Activated CD4-positive, alpha-beta T cell treated with anti-CD3 and anti-CD28 coated beads, Interleukin-2, amount 50 U/mL, for 16 hours (primary cell): ENCODE measurements at regions not wholly inside any gene's neighbourhood (a gene's known extent, or its start where the extent isn't known, plus 50 kb on each side); places are given as distances from the start of the nearest gene placed in this dataset.
"Not testable (repeated sequence)": the region's sequence is repeated elsewhere in the genome, so short reads cannot be mapped to it uniquely, and the experiment has no call there.

Experiments used
- DNase-seq: peaks from one replicate; pipeline ENCODE4 v3.0.0-alpha.2; 2020

- DNase-seq: no peak
Observed at GRCh38 chr17:16870253-16871245, 101.4 kb downstream of the TNFRSF13B start.

- DNase-seq: not testable (repeated sequence)
Observed at GRCh38 chr17:16869531-16870252, 102.2 kb downstream of the TNFRSF13B start.

DNA sequence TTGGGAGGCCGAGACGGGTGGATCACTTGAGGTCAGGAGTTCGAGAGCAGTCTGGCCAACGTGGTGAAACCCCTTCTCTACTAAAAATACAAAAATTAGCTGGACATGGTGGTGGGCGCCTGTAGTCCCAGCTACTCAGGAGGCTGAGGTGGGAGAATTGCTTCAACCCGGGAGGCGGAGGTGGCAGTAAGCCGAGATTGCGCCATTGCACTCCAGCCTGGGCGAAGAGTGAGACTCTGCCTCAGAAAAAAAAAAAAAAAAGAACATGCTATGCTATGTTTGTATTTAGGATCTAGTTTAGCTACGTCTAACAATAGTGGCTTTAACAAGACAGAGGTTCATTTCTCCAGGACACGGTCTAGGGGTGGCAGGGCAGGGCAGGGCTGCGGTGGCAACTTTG lies 103.3 kb downstream of the TNFRSF13B start:
- DNase-seq: not testable (repeated sequence)

DNA sequence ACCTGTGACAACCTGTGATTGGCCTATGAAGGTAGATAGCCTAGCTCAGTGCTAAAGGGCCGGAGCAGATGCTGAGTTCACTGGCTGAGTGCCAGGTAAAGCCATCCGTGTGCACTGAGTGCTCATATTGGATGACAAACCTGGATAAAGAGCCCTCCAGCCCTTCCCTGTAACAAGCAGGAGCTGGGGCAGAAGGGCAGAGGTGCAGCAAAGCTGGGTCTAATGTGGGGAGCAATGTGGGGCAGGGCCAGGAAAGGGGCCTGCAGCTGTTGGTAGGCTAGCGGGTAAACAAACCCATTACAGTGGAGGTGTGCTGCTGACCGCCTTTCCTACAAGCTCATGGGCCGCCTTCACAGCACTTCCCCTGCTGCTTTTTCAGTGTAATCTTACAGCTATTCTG lies 104.4 kb downstream of the TNFRSF13B start:
- not testable (repeated sequence) for DNase-seq

GRCh38 chr17:16866841-16867240 lies 105.1 kb downstream of the TNFRSF13B start:
- DNase-seq: not testable (repeated sequence)

- DNase-seq: no peak
Observed at GRCh38 chr17:16866436-16866835, 105.5 kb downstream of the TNFRSF13B start.

DNA sequence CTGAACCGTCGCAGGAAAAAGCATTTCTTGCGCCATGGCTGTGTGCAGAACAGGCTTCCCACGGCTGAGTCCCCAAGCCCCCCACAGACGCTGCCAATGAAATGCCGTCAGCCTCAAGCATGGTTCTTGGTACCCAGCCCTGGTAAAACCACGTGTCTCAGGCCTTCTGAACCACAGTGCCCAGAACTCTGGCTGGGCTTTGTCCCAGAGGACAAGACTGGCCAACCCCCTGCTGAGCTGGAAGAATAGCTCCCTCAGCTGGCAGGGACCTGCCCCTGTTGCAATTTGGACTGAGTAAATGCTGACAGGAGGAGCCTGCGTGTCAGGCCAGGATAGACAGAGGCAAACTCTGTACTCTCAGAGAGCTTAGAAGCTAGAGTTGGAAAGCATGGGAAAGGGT lies 106.2 kb downstream of the TNFRSF13B start:
- not testable (repeated sequence) for DNase-seq

DNA sequence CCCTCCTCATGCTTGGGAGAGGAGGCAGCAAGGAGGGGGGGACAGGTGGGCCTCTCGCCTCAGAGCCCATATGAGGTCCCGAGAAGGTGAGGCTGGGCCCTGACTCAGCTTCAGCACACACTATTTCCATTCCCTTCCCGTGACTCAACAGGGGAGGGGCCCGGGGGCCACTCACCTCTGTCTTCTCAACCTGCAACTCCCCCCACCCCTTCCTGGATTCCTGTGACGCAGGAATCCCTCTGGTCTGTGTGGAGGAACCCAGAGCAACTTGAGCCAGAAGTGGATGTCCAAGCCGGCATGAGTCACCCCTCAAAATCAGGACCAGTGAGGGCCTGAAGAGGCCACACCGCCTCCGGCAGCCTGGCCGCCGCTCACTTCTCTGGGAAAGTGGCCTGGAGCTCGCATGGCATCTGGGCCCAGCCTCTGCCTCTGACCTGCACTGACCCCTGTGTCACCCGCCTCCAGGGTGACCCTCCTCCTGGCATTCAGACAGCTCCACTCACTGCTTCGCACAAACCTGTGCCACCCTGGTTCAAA lies 106.8 kb downstream of the TNFRSF13B start:
- DNase-seq: not testable (repeated sequence)

GRCh38 chr17:16864462-16865076 lies 107.3 kb downstream of the TNFRSF13B start:
- DNase-seq: not testable (repeated sequence)

GRCh38 chr17:16861152-16861551 lies 110.8 kb downstream of the TNFRSF13B start:
- not testable (repeated sequence) for DNase-seq

GRCh38 chr17:16860467-16860866 lies 111.5 kb downstream of the TNFRSF13B start:
- DNase-seq: not testable (repeated sequence)

DNA sequence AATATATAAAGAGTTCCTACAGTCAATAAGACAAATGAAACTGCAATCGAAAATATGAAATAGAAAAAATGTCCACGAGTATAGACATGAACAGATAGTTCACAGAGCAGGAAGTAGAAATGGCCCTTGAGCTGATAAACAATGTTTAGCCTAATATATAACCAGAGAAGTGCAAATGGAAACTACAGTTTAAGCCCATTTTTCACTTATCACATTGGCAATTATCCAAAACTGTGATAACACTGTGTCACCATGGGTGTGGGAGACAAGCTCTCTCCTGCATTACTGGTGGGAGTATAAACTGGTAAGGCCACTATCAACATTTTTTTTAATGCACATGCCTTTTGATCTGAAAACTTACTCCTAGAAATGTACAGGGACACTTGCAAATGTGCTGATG lies 112.4 kb downstream of the TNFRSF13B start:
- not testable (repeated sequence) for DNase-seq

DNA sequence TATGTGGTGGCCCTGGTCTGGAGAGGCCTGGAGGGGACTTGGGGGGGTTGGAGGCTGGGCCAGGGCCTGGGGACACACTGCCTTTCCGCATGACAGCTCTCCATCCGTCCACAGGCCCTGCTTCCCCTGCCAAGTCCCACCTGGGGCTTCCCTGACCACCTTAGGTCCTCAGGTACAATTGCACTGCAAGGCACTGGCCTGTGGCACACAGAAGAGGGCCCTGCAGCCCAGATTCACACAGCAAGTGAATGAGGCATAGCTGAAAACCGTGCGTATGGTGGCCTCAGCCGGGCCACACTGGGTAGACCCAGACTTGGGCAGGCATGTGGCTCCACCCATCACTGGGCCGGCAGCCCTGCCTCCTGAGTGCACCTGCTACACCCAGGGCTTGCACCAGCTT lies 114.2 kb downstream of the TNFRSF13B start:
- not testable (repeated sequence) for DNase-seq

DNA sequence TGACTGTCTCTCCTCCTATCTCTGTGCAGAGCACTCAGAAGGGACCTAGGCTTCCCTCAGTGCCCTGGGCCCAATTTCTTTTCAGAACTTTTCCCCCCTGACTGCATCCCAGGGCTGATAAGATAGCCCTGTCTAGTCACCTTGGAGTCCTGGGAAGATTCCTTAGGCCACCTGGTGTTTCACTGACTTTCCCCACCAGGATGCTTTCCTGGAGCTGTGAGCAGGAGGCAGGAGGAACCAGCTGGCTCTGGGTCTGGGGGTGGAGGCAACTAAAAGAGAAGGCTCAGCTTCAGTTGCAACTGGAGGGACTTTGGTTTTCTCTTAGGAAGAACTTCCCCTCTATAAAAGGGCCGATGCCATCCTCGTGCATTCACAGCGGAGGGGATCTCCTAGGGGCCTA lies 115.1 kb downstream of the TNFRSF13B start:
- not testable (repeated sequence) for DNase-seq

DNA sequence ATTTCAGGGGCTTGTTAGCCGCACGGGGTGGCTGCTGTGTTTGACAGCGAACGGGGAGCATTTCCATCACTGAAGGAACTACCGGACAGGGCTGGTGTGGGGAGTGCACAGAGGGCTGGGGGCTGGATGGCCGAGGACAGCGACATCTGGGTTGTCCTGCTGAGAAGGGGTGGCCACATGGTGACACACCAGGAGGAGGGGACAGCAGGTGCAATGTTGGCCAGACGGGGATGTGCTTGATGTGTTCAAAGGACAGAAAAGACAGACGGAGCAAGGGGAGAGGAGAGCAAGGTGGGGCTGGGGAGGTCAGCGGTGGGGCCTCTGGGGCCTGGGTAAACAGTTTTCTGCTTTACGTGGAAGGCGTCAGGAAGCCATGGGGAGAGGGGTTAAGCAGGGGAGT lies 115.7 kb downstream of the TNFRSF13B start:
- DNase-seq: not testable (repeated sequence)

- not testable (repeated sequence) for DNase-seq
Observed at GRCh38 chr17:16854636-16855035, 117.3 kb downstream of the TNFRSF13B start.

DNA sequence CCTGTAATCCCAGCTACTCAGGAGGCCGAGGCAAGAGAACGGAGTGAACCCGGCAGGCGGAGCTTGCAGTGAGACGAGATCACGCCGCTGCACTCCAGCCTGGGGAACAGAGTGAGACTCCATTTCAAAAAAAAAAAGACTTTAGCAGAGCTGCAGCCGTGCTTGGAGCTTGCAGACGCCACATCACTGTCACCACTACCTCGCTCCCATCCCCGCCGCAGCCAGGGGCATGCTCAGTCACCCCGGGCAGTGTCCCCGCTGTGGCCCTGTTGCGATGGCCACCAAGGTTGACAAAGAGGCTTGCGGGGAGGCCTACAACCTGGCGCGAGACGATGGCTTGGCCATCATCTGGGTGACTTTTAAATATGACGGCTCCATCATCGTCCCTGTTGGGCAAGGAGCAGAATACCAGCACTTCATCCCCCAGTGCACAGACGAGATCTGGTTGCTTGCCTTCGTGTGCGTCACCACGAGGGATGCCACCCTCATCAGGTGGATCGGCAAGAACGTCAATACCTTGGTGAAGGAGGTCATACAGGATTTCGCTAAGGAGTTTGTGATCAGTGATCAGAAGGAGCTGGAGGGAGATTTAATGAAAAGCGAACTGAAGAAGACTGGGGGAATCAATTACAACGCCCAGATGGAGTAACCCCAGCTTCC lies 118.1 kb downstream of the TNFRSF13B start:
- DNase-seq: no peak

- DNase-seq: not testable (repeated sequence)
Observed at GRCh38 chr17:16849861-16850260, 122.1 kb downstream of the TNFRSF13B start.

DNA sequence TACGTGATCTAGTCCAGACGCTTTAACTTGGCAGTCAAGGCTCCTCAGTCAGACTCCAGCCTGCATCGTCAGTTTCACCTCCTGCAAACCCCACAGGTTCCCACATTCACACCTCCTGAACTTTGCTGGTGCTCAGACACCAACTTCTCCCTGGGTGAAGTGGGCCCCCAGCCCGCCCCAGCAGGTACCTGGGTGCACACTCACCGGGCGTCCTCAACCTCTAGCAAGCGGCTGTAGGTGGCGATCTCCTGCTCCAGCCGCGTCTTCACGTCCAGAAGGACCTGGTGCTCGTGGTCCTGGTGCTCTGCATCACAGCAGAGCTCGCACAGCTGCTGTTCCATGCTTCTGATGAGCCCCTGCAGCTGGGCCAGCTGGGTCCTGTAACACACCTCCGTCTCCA lies 122.9 kb downstream of the TNFRSF13B start:
- DNase-seq: not testable (repeated sequence)

- not testable (repeated sequence) for DNase-seq
Observed at GRCh38 chr17:16845098-16845497, 126.8 kb downstream of the TNFRSF13B start.

GRCh38 chr17:16844669-16845068 lies 127.2 kb downstream of the TNFRSF13B start:
- not testable (repeated sequence) for DNase-seq

- DNase-seq: not testable (repeated sequence)
Observed at GRCh38 chr17:16843511-16843910, 128.4 kb downstream of the TNFRSF13B start.
